Esophagus (tissue), 2 donors: ENCODE measurements at regions not wholly inside any gene's neighbourhood (a gene's known extent, or its start where the extent isn't known, plus 50 kb on each side); places are given as distances from the start of the nearest gene placed in this dataset.

ENCODE experiments used
- H3K27ac ChIP-seq, 2 donors: one replicate each; pipeline ENCODE4 v1.5.1; 2013; ENCODE audit warnings: low read depth in 2 of 2, mild to moderate bottlenecking in 2 of 2, inconsistent platforms in 1 of 2, low read length in 1 of 2, moderate library complexity in 1 of 2
- H3K27me3 ChIP-seq, 2 donors: one replicate each; pipeline ENCODE4 v1.6.1; 2013; ENCODE audit warnings: low read length in 2 of 2, control low read depth in 1 of 2, mild to moderate bottlenecking in 1 of 2; ENCODE audit not compliant: insufficient read depth in 2 of 2, control insufficient read depth in 1 of 2
- H3K36me3 ChIP-seq, 2 donors: one replicate each; pipeline ENCODE4 v1.6.1; 2013; ENCODE audit warnings: low read length in 1 of 2; ENCODE audit not compliant: control insufficient read depth in 2 of 2, insufficient read depth in 2 of 2
- H3K4me1 ChIP-seq, 2 donors: one replicate each; pipeline ENCODE4 v1.6.1; 2013; ENCODE audit warnings: low read length in 1 of 2; ENCODE audit not compliant: control insufficient read depth in 2 of 2, insufficient read depth in 2 of 2
- H3K4me3 ChIP-seq, 2 donors: one replicate each; pipeline ENCODE4 v1.5.1; 2013; ENCODE audit warnings: low read length in 2 of 2, mild to moderate bottlenecking in 2 of 2, low read depth in 1 of 2, moderate library complexity in 1 of 2
- H3K9me3 ChIP-seq, 2 donors: one replicate each; pipeline ENCODE4 v1.6.1; 2013; ENCODE audit warnings: mild to moderate bottlenecking in 2 of 2, low read depth in 1 of 2, low read length in 1 of 2, moderate library complexity in 1 of 2; ENCODE audit not compliant: control insufficient read depth in 2 of 2, insufficient read depth in 1 of 2
- WGBS, 2 donors: extraction: QIAGEN DNeasy Blood & Tissue Kit; methylation state at CpG; one replicate each; pipeline ENCODE4 v1.1.7; 2013; 5-methylcytosine and 5-hydroxymethylcytosine counted together
- donor health status: healthy with polysubstance abuse.
- donor health status: Bipolar disorder and iron deficiency.

GRCh38 chr3:181794011-181794790, 82.5 kb downstream of the SOX2 start:
- no peaks in the 10 kb centered on the region for H3K27me3 ChIP-seq
- no peaks in the 10 kb centered on the region for H3K9me3 ChIP-seq
- H3K36me3 ChIP-seq, result no peaks in the 10 kb centered on the region
- H3K27ac ChIP-seq, result no peak overlapping the region
- 49 to 67% methylated on average over 4 of the region's 4 CpGs for WGBS, 2 donors
- no peak overlapping the region for H3K4me3 ChIP-seq
- no peaks in the 10 kb centered on the region for H3K4me1 ChIP-seq

DNA sequence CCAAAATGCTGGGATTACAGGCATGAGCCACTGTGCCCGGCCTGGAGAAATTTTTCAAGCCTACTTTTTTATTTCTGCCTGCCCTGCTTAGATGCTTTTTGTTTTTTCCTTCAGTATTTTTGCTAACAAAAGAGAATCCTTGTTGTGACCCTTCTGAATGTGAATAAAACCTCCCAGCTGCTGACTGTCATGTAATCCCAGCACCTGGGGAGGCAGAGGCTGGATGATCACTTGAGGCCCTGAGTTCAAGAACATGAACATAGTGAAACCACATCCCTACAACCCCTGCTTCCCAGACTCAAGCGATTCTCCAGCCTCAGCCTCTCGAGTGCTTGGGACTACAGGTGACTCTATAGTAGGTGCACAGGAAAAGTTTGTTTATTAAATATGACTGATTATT, 84.9 kb downstream of the SOX2 start:
- Histone ChIP-seq H3K27ac (no peak overlapping the region), H3K4me1 (no peaks in the 10 kb centered on the region), H3K4me3 (no peak overlapping the region), H3K27me3 (no peaks in the 10 kb centered on the region), H3K36me3 (no peaks in the 10 kb centered on the region), H3K9me3 (no peaks in the 10 kb centered on the region)
- WGBS, 2 donors, result 82 to 89% methylated on average over 3 of the region's 3 CpGs

- Histone ChIP-seq H3K27me3 (no peaks in the 10 kb centered on the region), H3K27ac (no peak overlapping the region), H3K9me3 (no peaks in the 10 kb centered on the region), H3K36me3 (no peaks in the 10 kb centered on the region), H3K4me1 (no peaks in the 10 kb centered on the region), H3K4me3 (no peak overlapping the region)
- WGBS, 2 donors, result 38 to 48% methylated on average over 2 of the region's 2 CpGs
Observed at GRCh38 chr3:181797431-181797830, 85.7 kb downstream of the SOX2 start.

- no peaks in the 10 kb centered on the region for H3K4me1 ChIP-seq
- no peak overlapping the region for H3K27ac ChIP-seq
- no peaks in the 10 kb centered on the region for H3K27me3 ChIP-seq
- H3K36me3 ChIP-seq, result no peaks in the 10 kb centered on the region
- WGBS, 2 donors, result 83 to 86% methylated on average over 2 of the region's 2 CpGs
- H3K4me3 ChIP-seq, result no peak overlapping the region
- H3K9me3 ChIP-seq, result no peaks in the 10 kb centered on the region
Observed at GRCh38 chr3:181805703-181806102, 94.0 kb downstream of the SOX2 start.

GRCh38 chr3:181808053-181808452, 96.3 kb downstream of the SOX2 start:
- Histone ChIP-seq H3K27me3 (no peaks in the 10 kb centered on the region), H3K36me3 (no peaks in the 10 kb centered on the region), H3K27ac (no peak overlapping the region), H3K9me3 (no peaks in the 10 kb centered on the region), H3K4me1 (no peaks in the 10 kb centered on the region), H3K4me3 (no peak overlapping the region)
- WGBS, 2 donors, result 87 to 89% methylated on average over 5 of the region's 5 CpGs

DNA sequence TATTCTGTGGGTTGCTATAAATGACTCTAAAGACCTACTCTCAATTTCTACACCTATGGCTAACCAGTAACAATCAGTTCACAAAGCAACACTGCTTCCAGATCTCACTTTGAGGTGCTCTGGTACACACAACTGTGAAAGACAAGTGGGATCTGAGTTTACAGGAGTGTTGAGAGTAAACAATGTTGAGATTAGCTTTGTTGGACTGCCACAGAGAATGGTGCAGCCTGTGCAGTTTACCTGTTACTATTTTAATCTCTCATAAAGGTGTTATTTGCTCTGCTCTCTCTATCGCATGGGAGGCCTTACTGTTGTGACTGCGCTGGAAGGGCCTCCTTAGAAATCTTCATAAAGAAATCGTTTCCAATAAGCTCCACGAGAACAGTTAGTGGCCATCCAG, 112.0 kb downstream of the SOX2 start:
- WGBS, 2 donors, result 63 to 84% methylated on average over 4 of the region's 4 CpGs
- no peak overlapping the region for H3K27ac ChIP-seq
- no peaks in the 10 kb centered on the region for H3K36me3 ChIP-seq
- no peaks in the 10 kb centered on the region for H3K4me1 ChIP-seq
- H3K4me3 ChIP-seq, result no peak overlapping the region
- no peaks in the 10 kb centered on the region for H3K27me3 ChIP-seq
- H3K9me3 ChIP-seq, result no peaks in the 10 kb centered on the region

GRCh38 chr3:181824961-181825360, 113.2 kb downstream of the SOX2 start:
- Histone ChIP-seq H3K27ac (no peak overlapping the region), H3K27me3 (no peaks in the 10 kb centered on the region)
- 86% methylated on average over 10 of the region's 10 CpGs for WGBS, 2 donors

DNA sequence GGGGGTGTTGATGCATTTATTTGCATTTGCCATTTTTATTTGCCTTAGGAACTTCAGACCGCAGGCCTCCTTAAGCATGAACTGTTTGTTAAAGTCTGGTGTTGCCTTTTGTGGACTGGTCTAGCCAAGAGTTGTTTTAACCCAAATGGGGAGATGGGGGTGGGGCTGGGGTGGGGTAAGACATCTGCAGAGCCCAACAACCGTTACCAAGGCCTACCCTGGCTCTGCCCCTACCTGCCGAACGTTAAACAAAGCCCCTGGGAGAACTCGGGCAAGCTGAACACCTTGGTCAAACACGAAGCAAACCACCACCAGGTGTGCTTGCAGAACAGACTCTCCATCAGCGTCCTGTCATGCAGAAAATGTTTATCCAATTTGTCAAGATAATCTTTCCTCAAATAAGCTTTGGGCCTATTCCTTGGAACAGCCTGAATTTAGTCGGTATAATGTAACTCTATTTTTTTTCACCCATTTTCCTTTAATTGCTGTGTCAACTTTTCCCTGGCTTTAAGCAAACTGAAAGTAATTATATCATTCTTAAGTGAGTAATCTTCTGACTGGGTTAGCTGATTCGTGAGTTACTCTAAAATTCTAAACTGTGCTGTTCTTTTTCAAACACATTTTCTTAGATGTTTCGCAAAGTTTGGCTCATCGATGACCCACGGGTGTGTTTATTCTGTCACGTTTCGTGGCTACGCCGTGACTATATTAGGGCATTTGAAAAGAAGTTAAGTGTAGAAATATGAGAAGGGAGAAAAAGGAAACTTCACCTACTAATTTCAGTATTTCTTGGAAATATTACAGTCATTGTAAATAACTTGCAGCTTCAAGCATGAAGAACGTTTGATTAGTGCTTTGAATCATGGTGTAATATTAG, 127.6 kb downstream of the SOX2 start:
- no peaks in the 10 kb centered on the region for H3K36me3 ChIP-seq
- WGBS, 2 donors, result 25 to 33% methylated on average over 17 of the region's 17 CpGs
- H3K4me1 ChIP-seq, result no peaks in the 10 kb centered on the region
- H3K27me3 ChIP-seq, result no peaks in the 10 kb centered on the region
- H3K9me3 ChIP-seq, result peaks cover 0 to 2% of the 10 kb centered on the region in 2 donors
- peak overlapping the region in 1 of 2 donors; percentile 52 for H3K4me3 ChIP-seq
- H3K27ac ChIP-seq, result no peak overlapping the region

More at GRCh38 chr3:181824961-181825360, 113.2 kb downstream of the SOX2 start:
- H3K36me3 ChIP-seq, result no peaks in the 10 kb centered on the region
- no peaks in the 10 kb centered on the region for H3K9me3 ChIP-seq
- no peak overlapping the region for H3K4me3 ChIP-seq
- H3K4me1 ChIP-seq, result no peaks in the 10 kb centered on the region

- Histone ChIP-seq H3K9me3 (peaks cover 0 to 2% of the 10 kb centered on the region in 2 donors), H3K36me3 (no peaks in the 10 kb centered on the region), H3K4me3 (peak overlapping the region in 1 of 2 donors; percentile 52), H3K4me1 (peaks cover 0 to 2% of the 10 kb centered on the region in 2 donors), H3K27ac (no peak overlapping the region), H3K27me3 (no peaks in the 10 kb centered on the region)
- 53 to 59% methylated on average over 3 of the region's 3 CpGs for WGBS, 2 donors
Observed at GRCh38 chr3:181839916-181840297, 128.2 kb downstream of the SOX2 start.
